ENCODE measurements at regions not wholly inside any gene's neighbourhood (a gene's known extent, or its start where the extent isn't known, plus 50 kb on each side); places are given as distances from the start of the nearest gene placed in this dataset.

DNA sequence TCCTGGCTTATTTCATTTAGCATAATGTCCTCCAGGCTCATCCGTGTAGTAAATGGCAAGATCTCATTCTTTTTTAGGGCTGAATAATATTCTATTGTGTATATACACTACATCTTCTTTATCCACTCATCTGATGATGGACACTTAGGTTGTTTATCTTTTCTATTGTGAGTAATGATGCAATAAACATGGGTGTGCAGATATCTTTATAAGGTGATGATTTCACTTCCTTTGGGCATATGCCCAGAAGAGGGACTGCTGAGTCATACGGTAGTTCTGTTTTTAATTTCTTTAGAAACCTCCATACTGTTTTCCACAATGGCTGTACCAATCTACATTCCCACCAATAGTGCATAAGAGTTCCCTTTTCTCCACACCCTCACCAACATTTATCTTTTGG, 317.6 kb upstream of the CNKSR2 start:
- DNase-seq (ENCODE audit: low read depth in 3 of 3): no peak

DNA sequence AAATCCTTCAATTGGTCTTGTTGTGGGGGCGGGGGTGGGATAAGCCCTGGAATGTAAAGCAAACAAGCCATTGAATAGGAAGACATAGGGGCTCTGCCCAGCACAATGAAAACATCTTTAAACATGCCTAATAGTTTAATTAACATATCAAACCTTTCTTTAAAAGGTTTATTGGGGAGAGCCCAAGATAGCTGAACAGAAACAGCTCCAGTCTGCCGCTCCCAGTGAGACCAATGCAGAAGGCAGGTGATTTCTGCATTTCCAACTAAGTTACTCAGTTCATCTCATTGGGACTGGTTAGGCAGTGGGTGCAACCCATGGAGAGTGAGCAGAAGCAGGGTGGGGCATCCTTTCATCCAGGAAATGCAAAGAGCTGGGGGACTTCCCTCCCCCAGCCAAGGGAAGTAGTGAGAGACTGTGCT, 327.2 kb upstream of the CNKSR2 start:
- DNase-seq (ENCODE audit: low read depth in 3 of 3): no peak

DNA sequence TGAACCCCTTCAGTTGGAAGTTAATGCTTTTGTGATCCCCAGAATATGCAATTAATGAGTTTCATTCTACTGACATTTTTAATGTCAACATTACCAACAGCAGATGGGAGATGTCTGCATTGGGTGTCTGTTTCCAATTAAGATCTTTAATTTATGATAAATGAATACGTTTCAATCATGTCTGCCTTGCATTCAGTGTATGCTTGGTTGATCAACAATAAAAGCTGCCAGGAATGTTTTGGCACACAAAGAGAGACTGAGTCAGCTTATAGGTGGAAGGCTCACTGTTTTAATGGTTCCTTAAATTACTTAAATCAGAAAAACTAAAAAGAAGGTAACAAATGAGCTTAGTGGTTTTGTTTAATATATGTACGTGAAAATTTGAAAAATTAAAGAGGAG, 359.9 kb upstream of the CNKSR2 start:
- no peak for DNase-seq (ENCODE audit: low read depth in 3 of 3)

DNA sequence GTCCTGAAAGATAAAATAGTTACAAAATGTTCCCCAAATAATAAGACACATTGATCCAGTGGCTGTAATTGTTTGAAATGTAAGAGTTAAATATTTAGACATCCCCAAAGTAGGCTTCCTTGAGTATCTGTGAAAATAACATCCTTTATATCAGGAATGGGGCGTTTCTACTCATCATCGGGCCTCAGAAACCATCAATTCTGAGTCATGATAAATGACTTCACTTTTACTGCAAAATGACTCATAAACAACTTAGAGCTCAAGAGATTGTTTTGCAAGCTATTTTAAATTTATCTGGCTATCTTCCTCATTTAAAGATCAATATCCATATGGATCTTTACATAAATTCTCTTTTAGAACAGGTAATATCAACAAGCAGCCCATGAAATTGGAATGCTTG, 369.4 kb upstream of the CNKSR2 start:
- no peak for DNase-seq (ENCODE audit: low read depth in 3 of 3)

DNA sequence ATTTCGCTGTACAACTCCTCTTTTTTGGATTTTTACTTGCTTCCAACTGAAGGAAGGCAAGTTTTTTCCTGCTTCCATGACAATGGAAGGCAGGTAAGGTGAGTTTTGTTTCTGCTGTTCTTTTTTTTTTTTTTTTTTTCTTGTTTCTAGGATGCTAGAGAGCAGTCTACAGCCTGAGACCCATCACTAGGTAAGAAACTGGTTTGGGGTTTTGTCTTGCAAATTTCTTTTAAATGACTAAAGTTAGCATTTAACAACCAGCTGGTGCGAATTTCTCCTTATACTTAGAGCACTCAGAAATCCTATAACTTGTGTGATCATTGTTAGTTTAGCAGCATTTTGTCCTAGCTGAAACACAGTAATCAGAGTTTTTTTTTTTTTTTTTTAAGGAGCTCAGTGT, 378.4 kb upstream of the CNKSR2 start:
- DNase-seq (ENCODE audit: low read depth in 3 of 3): no peak

DNA sequence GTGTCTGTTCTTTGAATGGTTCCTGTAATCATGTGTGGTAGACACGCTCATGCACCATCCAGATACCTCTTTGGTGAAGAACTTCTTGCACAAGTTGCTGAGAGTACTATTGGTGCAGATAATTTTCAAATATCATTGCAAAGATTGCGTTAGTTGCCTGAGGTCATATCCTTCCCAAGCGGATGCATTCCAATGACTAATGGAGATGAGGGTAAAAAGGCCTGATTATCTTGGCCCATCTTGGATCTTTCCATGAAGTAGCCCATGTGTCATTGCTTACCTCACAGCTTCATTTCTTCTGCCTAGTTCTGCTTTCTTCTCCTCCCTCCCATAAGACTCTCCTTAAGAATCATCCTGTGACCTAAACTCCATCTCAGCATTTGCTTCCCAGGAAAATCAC, 384.9 kb upstream of the CNKSR2 start:
- DNase-seq (ENCODE audit: low read depth in 3 of 3): no peak

DNA sequence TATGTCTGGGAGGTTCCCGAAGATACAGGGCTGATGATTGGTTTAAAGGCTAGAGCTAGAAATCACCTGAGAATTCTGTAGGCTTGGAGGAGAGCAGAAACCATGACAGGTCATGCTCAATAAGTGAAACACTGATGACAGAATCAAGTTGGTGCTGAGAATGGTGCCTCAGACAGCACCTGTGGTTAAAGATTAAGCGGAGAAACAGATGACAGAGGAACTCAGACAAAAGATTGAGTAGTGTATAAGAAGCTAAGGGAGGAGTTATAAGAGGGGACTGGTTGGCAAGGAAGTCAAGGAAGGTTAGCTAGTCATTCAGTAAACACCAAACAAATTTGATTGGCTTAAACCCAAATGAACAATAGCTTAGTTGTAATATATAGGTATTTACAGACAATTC, 385.4 kb upstream of the CNKSR2 start:
- DNase-seq (ENCODE audit: low read depth in 3 of 3): no peak

DNA sequence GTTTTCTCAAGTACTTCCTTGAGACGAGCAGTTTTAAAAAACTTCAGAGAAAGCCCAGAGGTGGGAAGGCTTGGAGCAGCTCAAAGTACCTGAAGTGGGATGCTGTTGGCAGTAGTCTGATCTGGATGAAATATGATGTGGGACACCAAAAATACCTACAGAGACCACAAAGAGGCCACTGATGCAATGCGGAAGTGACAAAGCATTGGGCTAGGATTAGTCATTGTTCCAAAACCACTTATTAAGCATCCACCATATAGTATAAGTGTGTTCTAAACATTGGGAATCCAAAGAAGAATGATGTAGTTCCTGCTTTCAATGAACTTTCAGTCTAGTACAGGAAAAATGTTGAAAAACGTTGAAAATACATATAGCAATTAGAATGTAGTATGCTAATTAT, 386.1 kb upstream of the CNKSR2 start:
- no peak for DNase-seq (ENCODE audit: low read depth in 3 of 3)

DNA sequence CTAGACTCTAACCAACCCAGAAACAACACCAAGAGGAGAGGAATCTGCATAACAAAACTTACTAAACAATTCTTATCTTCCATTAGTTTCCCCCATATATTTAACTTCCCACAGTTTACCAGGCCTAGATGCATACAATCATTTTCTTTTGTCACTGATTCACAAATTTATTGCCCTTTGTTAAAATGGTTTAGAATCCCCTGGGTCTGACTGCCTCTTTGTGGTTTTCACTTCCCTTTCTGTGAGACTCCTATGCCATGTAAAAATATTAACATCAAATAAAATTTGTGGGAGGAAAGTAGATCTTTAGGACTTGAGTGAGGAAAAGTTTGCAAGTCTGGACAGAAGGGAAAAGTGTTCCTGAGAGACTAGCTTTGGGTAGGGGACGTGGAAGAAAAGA, 393.8 kb upstream of the CNKSR2 start:
- no peak for DNase-seq (ENCODE audit: low read depth in 3 of 3)

DNA sequence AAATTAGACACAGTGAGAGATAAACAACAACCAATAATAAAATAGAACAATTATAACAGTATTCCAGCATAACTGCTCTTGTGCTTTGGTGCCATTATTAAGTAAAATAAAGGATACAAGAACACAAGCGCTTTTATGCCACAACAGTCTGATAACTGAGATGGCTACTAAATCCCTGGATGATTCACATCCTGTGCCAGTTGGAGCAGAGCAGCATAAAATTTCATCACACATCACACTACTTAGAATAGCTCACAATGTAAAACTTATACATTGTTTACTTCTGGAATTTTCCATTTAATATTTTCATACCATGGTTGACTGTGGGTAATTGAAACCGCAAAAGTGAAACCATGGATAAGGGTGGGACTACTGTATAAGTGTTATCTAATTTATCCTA, 399.9 kb upstream of the CNKSR2 start:
- no peak for DNase-seq (ENCODE audit: low read depth in 3 of 3)

DNA sequence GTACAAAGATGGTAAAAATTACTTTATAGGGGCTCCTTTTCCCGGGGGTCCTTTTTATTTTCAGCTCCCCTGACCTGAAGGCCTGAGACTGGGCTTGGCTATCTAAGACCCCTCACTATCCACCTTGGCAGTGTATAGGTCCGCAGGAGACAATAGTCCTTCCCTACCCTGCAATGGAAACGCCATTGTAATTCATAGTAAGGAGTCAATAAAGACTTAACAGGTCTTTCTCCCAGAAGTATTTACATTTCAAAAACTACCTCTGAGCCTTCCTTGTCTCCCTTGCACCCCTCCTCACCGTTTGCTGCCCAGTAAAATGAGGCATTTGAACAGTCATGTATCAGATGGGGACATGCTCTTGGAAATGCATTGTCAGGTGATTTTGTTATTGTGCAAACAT, 401.2 kb upstream of the CNKSR2 start:
- DNase-seq (ENCODE audit: low read depth in 3 of 3): no peak

DNA sequence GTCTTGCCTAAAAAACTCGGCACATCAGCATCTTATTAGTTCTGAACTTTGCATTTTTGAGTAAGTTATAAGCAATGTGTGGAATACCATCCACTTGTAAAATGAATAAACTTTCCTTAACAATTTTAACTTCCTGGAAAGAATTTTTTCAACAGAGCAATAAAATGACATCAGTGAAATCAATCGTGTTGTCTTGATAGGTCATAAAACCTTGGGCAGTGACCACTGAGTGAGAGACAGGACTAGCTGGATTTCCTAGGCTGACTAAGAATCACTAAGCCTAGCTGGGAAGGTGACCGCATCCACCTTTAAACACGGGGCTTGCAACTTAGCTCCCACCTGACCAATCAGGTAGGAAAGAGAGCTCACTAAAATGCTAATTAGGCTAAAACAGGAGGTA, 403.0 kb upstream of the CNKSR2 start:
- no peak for DNase-seq (ENCODE audit: low read depth in 3 of 3)

DNA sequence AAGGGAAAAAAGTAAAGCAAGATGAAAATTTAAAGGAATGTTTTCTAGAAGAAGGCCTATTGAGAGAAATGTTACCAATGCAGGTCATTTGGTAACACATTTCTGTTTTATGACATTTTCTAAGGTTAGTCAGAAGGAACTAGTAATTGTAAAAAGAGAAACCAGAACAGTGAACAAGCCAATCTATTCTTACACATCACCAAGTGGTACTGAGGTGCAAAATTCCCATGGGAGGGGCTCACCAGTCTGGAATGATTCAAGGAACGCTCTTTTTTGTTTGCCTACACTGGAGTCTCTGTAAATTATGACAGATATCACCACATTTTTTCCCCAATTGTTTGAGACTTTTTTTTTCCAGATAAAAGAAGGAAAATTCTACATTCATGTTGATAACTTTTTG, 404.7 kb upstream of the CNKSR2 start:
- DNase-seq (ENCODE audit: low read depth in 3 of 3): no peak

DNA sequence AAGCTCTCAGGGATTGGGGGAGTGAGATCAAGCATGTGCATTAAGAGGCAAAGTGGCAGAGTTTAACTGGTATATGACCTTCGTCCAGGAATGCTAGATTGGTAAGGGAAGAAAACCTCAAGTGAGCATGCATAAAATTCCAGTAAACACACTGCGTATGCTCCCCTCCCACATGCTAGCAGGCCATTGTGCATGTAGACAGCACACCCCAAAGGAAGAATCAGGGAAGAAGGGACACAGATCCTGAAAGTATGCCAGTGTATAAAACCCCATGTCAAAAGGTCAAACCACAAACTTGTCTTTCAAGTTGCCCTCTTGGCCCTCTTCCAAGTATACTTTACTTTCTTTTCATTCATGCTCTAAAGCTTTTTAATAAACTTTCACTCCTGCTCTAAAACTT, 405.2 kb upstream of the CNKSR2 start:
- DNase-seq (ENCODE audit: low read depth in 3 of 3): no peak

DNA sequence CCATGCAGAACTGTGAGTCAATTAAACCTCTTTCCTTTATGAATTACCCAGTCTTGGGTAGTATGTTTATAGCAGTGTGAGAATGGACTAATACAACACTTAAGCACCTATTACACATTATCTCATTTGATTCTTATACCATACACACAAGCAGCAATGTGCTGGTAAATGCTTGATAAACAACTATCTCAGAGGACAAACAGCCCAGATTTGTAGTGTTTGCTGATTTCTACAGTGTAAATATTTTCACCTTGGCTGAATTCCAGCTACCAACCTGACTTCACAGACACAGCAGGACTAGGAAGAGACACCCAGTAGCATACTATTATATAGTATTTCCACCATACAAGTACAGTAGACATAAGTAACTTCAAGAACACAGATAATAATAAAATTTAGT, 406.5 kb upstream of the CNKSR2 start:
- no peak for DNase-seq (ENCODE audit: low read depth in 3 of 3)

DNA sequence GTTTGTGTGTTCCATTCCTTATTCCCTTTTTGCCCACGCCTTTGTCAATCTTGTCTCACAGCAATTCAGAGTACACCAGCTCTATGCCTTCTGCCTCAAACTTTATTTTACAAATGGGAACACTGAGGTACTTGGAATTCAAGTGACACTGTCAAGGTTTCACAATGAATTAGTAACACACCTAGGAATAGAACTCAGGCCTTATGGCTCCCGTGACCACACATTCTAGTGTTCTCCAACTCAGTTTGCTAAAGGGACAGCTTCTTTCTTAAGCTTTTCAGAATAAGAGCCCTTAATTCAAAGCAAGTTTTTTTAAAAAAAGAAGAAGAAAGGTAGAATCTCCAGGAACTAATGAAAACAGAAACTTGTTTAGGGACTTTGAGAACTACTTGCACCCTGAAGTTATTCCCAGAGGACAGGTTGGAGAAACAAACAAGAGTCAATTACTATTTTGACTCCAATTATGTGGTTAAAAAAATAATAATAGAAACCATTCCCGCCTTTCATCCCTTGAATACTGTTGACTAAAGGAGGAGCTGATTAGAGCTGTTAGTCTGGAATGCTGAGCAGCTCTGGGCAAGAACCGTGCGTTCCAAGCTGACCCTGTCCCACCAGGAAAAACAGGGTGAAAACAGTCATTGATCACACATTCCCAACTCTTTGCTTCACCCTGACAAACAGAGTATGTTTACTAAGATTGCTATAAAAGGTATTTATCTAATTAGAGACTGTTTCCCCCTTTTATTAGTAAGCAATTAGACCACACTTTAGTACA, 408.8 kb upstream of the CNKSR2 start:
- DNase-seq (ENCODE audit: low read depth in 3 of 3): no peak

DNA sequence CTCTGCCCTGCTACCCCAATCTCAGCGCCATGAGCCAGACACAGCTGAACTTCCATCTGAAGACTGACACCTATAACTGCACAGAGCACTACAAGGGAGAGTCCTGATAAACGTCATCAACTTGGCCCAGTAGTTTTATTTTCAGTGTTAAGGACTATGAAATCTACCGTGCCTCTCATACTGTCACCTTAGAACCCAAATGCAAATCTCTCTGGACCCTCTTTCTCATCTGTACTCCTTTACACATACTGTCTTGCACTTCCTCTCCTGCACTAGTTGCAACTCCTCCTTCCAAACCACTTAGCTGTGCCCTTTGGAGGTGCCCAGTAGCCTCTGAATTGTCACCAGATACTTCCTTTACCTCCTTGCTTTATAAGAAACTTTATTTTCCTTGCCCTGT, 420.2 kb upstream of the CNKSR2 start:
- DNase-seq (ENCODE audit: low read depth in 3 of 3): no peak

DNA sequence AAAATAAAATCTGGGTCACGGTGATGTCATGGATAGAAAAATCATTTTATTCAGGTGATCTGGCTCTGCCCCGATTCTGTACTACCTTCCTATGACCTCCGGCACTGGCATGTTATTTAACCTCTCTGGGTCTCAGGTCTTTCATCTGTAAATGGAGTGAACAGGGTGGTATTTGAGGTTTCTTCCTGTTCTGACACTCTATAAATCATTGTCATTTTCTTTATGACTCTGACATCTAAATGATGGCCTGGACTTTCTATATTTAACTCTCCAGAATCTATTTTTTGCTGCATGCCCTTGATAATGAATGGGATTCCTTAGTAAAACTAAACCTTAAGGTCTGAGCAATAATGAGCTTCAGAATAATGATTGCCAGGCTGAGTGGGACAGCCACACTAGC, 422.0 kb upstream of the CNKSR2 start:
- no peak for DNase-seq (ENCODE audit: low read depth in 3 of 3)

DNA sequence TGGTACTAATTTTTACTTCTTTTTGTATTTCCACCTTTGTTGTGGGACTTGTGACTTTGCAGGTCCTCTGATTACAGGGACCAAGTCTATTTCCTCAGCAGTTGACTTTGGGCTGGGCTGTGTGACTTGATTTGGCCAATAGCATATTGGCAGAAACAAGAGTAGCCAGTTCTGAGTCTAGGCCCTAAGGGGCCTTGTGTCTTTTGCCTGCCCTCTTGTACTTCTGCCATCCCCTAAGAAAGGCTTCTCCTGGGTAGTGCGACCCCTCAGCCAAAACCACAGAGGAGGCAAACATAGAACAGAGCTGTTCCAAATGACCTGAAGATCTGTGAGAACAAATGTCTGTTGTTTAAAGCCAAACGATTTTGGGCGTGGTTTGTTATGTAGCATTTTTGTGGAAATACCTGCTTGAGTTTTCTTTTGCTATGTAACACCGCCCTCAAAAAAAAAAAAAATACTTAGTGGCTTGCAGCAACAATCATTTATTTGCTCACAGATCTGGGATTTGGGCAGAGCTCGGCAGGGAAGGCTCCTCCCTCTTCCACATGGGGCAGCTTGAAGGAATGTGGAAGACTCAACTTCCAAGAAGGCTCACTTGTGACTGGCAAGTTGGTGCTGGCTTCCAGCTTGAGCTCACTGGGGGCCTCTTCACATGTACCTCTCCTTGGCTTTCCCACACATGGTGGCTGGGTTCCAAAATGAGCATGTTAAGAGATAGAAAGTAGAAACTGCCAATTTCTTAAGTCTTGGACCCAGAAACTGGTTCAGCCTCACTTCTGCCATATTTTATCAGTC, 423.0 kb upstream of the CNKSR2 start:
- DNase-seq (ENCODE audit: low read depth in 3 of 3): no peak

DNA sequence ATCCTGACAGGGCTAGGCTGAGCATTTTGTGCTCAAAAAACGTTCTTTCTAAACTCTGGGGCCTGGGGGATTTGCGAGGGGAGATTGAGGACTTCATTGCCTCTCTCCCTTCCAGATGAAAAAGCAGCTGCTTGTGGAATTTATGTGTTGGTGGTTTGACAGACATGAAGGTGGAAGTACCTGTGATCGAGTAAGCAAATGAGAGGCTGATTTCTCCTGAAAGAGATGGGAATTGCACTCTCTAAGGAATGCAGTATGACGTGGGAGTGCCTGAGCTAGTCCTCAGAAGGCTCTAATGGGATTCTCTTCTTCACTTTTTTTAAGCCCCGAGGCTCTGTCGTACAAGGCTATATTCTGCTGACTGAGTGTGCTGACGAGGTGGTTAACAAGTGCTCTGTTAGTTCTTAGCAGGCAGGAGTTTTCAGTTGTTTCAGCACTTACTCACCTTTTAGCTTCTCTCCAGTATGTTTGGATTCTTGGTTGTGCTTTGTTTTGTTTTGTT, 426.8 kb upstream of the CNKSR2 start:
- no peak for DNase-seq (ENCODE audit: low read depth in 3 of 3)

DNA sequence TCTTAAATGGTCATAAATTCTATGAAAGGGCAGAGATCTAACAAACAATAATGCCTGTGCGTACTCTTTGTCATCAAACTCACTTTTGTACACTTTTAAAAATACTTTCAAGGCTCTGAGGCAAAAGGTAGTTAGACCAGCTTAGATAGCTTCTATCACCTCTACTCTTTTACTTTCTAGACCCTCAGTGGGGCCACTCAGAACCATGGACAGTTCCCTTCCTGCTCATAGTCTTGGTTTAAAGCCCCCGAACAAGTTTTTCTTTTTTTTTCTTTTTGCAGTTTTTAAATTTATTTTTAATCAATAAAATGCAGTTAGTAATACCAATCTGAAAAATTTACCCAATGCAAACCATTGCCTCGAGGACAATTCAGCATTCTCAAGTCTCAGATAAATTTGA, 460.5 kb upstream of the CNKSR2 start:
- no peak for DNase-seq (ENCODE audit: low read depth in 3 of 3)

DNA sequence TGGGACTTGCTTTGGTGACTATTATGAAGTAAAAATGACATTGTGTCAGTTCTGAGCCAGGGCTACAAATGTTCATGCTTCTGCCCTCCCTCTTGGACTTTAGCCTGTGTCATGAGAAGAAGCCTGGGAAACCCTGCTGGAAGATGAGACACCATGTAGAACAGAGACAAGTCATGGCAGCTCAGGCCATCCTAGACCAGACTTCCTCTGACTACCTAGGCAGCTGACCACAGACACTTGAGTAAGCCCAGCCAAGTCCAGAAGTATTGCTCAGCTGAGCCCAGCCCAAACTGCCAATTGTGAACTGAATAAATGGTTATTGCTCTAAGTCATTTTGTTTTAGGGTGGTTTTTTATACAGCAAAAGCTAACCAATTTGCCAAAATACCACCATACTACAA, 467.6 kb upstream of the CNKSR2 start:
- DNase-seq (ENCODE audit: low read depth in 3 of 3): no peak

DNA sequence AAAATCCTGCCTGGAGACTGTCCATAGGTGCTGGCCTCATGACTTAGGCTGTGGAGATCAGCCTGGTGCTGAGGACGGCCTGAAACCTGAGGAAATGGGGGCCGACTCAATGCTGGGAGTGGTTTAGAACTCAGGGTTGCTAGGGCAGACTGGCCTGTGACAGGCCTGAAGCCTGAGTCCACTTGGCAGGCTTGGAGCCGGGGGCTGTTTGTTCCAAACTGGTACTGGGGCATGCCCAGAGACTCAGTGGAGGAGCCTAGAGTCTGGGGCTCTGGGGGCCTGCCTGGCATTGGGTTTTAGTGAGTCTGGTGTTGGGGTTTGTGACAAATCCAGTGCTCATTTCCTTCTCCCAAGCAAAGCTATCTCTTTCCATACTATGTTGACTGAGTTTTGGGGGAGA, 489.7 kb upstream of the CNKSR2 start:
- DNase-seq (ENCODE audit: low read depth in 3 of 3): no peak
